Spleen (tissue), 11 donors: ENCODE measurements at regions not wholly inside any gene's neighbourhood (a gene's known extent, or its start where the extent isn't known, plus 50 kb on each side); places are given as distances from the start of the nearest gene placed in this dataset.
A peak's percentile ranks its signal among the peaks of the same experiment; 100 is the strongest.

ENCODE experiments used
- DNase-seq: peaks from one replicate; pipeline ENCODE4 v3.0.0-alpha.2; 2020
- H3K27ac ChIP-seq, 8 donors: fragments of 200-600 bp; sonication (generic) in 7 of 8; 1 replicate in 4 of 8; 2 replicates in 4 of 8; pipeline versions ENCODE4 v1.5.0 to v1.8.0; 2016 to 2021; ENCODE audit warnings: inconsistent platforms in 4 of 8, mild to moderate bottlenecking in 4 of 8, moderate library complexity in 1 of 8
- H3K27me3 ChIP-seq, 7 donors: fragments of 200-600 bp; sonication (generic) in 6 of 7; replicated peaks in 1 of 7; 1 replicate in 4 of 7; 2 replicates in 3 of 7; pipeline versions ENCODE4 v1.5.0 to v1.8.0; 2016 to 2021; ENCODE audit warnings: inconsistent platforms in 3 of 7, mild to moderate bottlenecking in 1 of 7
- H3K36me3 ChIP-seq, 6 donors: fragments of 200-600 bp; sonication (generic) in 5 of 6; 1 replicate in 4 of 6; 2 replicates in 2 of 6; pipeline versions ENCODE4 v1.5.0 to v1.8.0; 2016 to 2021; ENCODE audit warnings: inconsistent platforms in 2 of 6
- H3K4me1 ChIP-seq, 6 donors: fragments of 200-600 bp; sonication (generic) in 5 of 6; 1 replicate in 3 of 6; 2 replicates in 3 of 6; pipeline versions ENCODE4 v1.5.0 to v1.8.0; 2016 to 2021; ENCODE audit warnings: inconsistent platforms in 3 of 6
- H3K4me3 ChIP-seq, 8 donors: fragments of 200-600 bp; sonication (generic) in 7 of 8; 1 replicate in 4 of 8; 2 replicates in 4 of 8; pipeline versions ENCODE4 v1.5.0 to v1.8.0; 2016 to 2021; ENCODE audit warnings: inconsistent platforms in 4 of 8, mild to moderate bottlenecking in 4 of 8, moderate library complexity in 2 of 8
- H3K9me3 ChIP-seq, 8 donors: fragments of 200-600 bp; sonication (generic) in 7 of 8; 1 replicate in 4 of 8; 2 replicates in 4 of 8; pipeline versions ENCODE4 v1.5.0 to v1.8.0; 2016 to 2021; ENCODE audit warnings: inconsistent platforms in 4 of 8
- POLR2A ChIP-seq, 3 donors: fragments of 450-650 bp; IDR thresholded peaks; one replicate each; pipeline ENCODE4 v1.5.1; 2017; ENCODE audit warnings: antibody characterized with exemption in 3 of 3, mild to moderate bottlenecking in 1 of 3
- POLR2AphosphoS5 ChIP-seq, 3 donors: sonication (generic); formaldehyde crosslinking; IDR thresholded peaks; one replicate each; pipeline ENCODE4 v1.5.1; 2017; ENCODE audit warnings: antibody characterized with exemption in 3 of 3
- WGBS, 5 donors: extraction: QIAGEN DNeasy Blood & Tissue Kit in 3 of 5; methylation state at CpG; one replicate each; pipeline versions ENCODE4 v1.1.5 to v1.1.7; 2013 to 2018; 5-methylcytosine and 5-hydroxymethylcytosine counted together
- intact Hi-C: fragments of 100-400 bp; cut with DNase I; formaldehyde crosslinking; loops from one replicate; pipeline ENCODE4 v1.15.0; 2023; ENCODE audit warnings: low total_unique reads
- TF ChIP-seq, protein P1 (sequence below), 11 experiments: fragments of 200-600 bp in 7 of 11; fragments of 450-650 bp in 4 of 11; sonication (generic) in 4 of 11; IDR thresholded peaks in 8 of 11; conservative IDR thresholded peaks in 3 of 11; 1 replicate in 7 of 11; 2 replicates in 4 of 11; pipeline versions ENCODE4 v1.4.0 to v1.8.0; 2016 to 2021; ENCODE audit warnings: antibody characterized with exemption in 11 of 11, inconsistent platforms in 4 of 11, mild to moderate bottlenecking in 1 of 11
- donor health status: healthy with polysubstance abuse.
- donor health status: DM: no; HTN: no; CAD: no; lungs with moderate emphysema.
- donor health status: DM: no; HTN: no; CAD: no.
- donor health status: Bipolar disorder and iron deficiency.
- donor health status: healthy.
- donor health status: DM: no; HTN: no; CAD: no.
- donor health status: DM: yes; HTN: yes; CAD: no.

DNA sequence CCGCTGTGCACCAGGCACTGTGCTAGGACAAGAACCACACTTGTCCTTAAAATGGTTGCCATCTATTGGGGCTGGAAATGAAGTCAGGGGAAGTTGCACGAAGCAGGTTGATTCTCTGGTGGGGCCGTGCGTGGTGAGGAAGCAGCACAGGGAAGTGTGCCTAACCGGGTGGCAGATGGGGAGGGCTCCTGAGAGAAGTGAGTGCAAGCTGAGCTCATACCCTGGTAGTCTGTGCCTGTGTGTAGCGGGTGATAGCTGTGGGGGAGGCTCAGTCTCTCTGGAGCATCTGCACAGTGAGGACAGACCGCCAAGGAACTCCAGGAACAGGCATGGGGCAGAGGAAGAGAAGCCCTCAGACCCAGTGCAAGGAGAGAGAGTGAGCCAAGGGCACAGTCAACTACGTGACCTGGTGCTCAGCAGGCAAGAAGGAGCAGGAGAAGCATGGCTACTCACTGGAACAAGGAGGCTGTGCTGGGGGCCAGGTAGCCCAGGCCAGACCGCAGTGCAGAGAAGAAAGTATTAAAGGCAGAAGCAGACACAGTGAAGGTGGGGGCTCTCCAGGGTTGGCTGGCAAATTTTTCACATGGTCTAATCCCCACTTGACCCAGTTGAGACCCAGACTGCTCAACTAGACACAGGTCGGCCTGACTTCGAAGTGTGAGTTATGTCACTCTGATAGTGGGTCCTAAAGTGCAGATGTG, 155.0 kb downstream of the CDH26 start:
- intact Hi-C loops = no loop called here
- 55 to 80% (median 69%) methylated on average over 11 of the region's 11 CpGs for WGBS, 5 donors
- no peaks in the 10 kb centered on the region for H3K27me3 ChIP-seq
- no peaks in the 10 kb centered on the region for H3K9me3 ChIP-seq
- TF ChIP-seq, protein P1, sequence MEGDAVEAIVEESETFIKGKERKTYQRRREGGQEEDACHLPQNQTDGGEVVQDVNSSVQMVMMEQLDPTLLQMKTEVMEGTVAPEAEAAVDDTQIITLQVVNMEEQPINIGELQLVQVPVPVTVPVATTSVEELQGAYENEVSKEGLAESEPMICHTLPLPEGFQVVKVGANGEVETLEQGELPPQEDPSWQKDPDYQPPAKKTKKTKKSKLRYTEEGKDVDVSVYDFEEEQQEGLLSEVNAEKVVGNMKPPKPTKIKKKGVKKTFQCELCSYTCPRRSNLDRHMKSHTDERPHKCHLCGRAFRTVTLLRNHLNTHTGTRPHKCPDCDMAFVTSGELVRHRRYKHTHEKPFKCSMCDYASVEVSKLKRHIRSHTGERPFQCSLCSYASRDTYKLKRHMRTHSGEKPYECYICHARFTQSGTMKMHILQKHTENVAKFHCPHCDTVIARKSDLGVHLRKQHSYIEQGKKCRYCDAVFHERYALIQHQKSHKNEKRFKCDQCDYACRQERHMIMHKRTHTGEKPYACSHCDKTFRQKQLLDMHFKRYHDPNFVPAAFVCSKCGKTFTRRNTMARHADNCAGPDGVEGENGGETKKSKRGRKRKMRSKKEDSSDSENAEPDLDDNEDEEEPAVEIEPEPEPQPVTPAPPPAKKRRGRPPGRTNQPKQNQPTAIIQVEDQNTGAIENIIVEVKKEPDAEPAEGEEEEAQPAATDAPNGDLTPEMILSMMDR (IDR thresholded peaks at IDR 0.05 in 8 of 11, conservative IDR thresholded peaks at IDR 0.05 in 3 of 11) = no peak
- no peak for TF ChIP-seq POLR2AphosphoS5 (IDR thresholded peaks at IDR 0.05)
- TF ChIP-seq POLR2A (IDR thresholded peaks at IDR 0.05) = no peak
- H3K4me3 ChIP-seq = peak overlapping the region in 1 of 8 donors; percentile 15
- DNase-seq = peak; percentile 86
- peak overlapping the region in 6 of 8 donors; percentile 18 to 75 (median 66) for H3K27ac ChIP-seq
- H3K4me1 ChIP-seq = peaks cover 0 to 54% (median 11%) of the 10 kb centered on the region in 6 donors
- H3K36me3 ChIP-seq = no peaks in the 10 kb centered on the region

DNA sequence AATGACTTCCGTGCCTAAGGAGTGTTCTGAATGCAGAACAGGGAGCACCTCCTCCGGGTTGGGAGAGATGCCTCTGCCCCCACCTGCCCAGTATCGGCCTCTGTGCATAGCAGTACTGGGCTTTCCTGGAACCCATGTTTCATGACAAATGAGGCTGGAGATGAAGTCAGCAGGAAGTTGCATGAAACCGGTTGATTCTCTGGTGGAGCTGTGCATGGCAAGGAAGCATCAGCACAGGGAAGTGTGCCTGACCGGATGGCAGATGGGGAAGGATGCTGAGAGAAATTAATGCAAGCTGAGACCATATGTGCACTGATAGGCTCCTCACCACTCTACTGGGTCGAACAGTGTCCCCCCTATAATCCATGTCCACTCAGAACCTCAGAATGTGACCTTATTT, 155.5 kb downstream of the CDH26 start:
- intact Hi-C loops = no loop called here
- no peak for DNase-seq
- WGBS, 5 donors = 50 to 81% (median 62%) methylated on average over 6 of the region's 6 CpGs

DNA sequence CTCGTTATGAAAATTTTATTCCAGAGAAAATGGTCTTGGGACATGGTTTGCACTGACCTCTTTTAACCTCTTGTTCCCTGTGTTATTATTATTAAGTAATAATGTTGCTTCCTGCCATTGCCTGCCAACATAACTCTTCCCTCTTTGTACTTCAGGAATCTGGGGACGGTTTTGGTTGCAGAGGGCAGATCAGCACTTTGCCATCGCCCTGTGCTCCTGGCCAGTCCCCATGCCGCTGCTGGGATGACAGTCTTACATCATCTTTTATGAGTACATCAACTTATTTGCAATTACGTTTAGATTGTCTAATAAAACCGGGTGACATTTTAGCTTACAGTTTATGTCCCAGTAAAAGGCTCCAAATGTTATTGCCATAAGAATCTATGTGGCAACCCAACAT, 157.2 kb downstream of the CDH26 start:
- intact Hi-C loops = no loop called here

More for the DNA sequence above, 155.5 kb downstream of the CDH26 start:
- no peaks in the 10 kb centered on the region for H3K9me3 ChIP-seq
- peak overlapping the region in 1 of 8 donors; percentile 15 for H3K4me3 ChIP-seq
- peak overlapping the region in 5 of 8 donors; percentile 18 to 75 (median 75) for H3K27ac ChIP-seq
- H3K36me3 ChIP-seq = no peaks in the 10 kb centered on the region
- no peaks in the 10 kb centered on the region for H3K27me3 ChIP-seq
- TF ChIP-seq, protein P1 (IDR thresholded peaks at IDR 0.05 in 8 of 11, conservative IDR thresholded peaks at IDR 0.05 in 3 of 11) = no peak
- TF ChIP-seq POLR2A (IDR thresholded peaks at IDR 0.05) = no peak
- no peak for TF ChIP-seq POLR2AphosphoS5 (IDR thresholded peaks at IDR 0.05)
- peaks cover 0 to 54% (median 11%) of the 10 kb centered on the region in 6 donors for H3K4me1 ChIP-seq

More for the DNA sequence above, 157.2 kb downstream of the CDH26 start:
- Histone ChIP-seq H3K9me3 (no peaks in the 10 kb centered on the region), H3K4me1 (peaks cover 0 to 54% (median 11%) of the 10 kb centered on the region in 6 donors), H3K27ac (peak overlapping the region in 2 of 8 donors; percentile 18 to 25), H3K36me3 (no peaks in the 10 kb centered on the region), H3K27me3 (no peaks in the 10 kb centered on the region), H3K4me3 (no peak overlapping the region)
- DNase-seq = no peak
- TF ChIP-seq, protein P1 (IDR thresholded peaks at IDR 0.05 in 8 of 11, conservative IDR thresholded peaks at IDR 0.05 in 3 of 11) = no peak
- TF ChIP-seq POLR2A (IDR thresholded peaks at IDR 0.05) (no peak), POLR2AphosphoS5 (IDR thresholded peaks at IDR 0.05) (peak in 1 of 3 donors; percentile 15)
- 37 to 64% (median 50%) methylated on average over 6 of the region's 6 CpGs for WGBS, 5 donors
